ENCODE measurements at regions not wholly inside any gene's neighbourhood (a gene's known extent, or its start where the extent isn't known, plus 50 kb on each side); places are given as distances from the start of the nearest gene placed in this dataset.

DNA sequence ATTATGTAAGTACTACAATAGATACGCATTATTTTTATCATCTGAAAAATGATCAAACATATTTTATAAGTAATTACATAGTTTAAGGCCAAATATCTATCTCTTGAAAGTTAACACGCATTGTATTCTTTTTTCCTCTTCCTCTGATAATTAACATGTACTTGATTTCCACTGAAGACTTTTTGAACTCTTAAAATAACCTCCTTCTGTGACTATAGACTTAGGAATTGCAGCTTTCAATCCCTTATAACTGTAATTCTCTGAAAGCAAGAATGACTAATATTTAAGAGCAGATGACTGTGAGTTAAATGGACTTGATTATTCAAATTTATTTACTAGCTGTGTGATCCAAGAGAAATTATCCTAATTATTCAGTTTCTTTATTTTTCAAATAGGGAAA, 730.6 kb upstream of the NECTIN3 start:
- TF ChIP-seq, protein P1, sequence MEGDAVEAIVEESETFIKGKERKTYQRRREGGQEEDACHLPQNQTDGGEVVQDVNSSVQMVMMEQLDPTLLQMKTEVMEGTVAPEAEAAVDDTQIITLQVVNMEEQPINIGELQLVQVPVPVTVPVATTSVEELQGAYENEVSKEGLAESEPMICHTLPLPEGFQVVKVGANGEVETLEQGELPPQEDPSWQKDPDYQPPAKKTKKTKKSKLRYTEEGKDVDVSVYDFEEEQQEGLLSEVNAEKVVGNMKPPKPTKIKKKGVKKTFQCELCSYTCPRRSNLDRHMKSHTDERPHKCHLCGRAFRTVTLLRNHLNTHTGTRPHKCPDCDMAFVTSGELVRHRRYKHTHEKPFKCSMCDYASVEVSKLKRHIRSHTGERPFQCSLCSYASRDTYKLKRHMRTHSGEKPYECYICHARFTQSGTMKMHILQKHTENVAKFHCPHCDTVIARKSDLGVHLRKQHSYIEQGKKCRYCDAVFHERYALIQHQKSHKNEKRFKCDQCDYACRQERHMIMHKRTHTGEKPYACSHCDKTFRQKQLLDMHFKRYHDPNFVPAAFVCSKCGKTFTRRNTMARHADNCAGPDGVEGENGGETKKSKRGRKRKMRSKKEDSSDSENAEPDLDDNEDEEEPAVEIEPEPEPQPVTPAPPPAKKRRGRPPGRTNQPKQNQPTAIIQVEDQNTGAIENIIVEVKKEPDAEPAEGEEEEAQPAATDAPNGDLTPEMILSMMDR (conservative IDR thresholded peaks at IDR 0.05; ENCODE audit: low read depth, low read length): no peak
- TF ChIP-seq EZH2 (IDR thresholded peaks at IDR 0.05; ENCODE audit: low read length, unreplicated experiment): no peak
- no peak for TF ChIP-seq EZH2phosphoT487 (IDR thresholded peaks at IDR 0.05; ENCODE audit: borderline replicate concordance, low read length)

Data from PC-3 (cell line).